ENCODE measurements at regions not wholly inside any gene's neighbourhood (a gene's known extent, or its start where the extent isn't known, plus 50 kb on each side); places are given as distances from the start of the nearest gene placed in this dataset.
A peak's percentile ranks its signal among the peaks of the same experiment; 100 is the strongest.
"Not testable (repeated sequence)": the region's sequence is repeated elsewhere in the genome, so short reads cannot be mapped to it uniquely, and the experiment has no call there.

- DNase-seq (ENCODE audit: low read depth); in situ Hi-C loops (cut with HindIII; ENCODE audit: low pct_unique_long_range_greater_than_20kb, low sequenced_read_pairs): not testable (repeated sequence)
These were observed 65.1 kb upstream of the PAX8 start for GRCh38 chr2:113343800-113344199.

- in situ Hi-C loops (cut with HindIII; ENCODE audit: low pct_unique_long_range_greater_than_20kb, low sequenced_read_pairs) = no loop called here
These were observed 63.9 kb upstream of the PAX8 start for GRCh38 chr2:113342650-113343049.

GRCh38 chr2:113341870-113342253 lies 63.1 kb upstream of the PAX8 start:
- DNase-seq (ENCODE audit: low read depth); in situ Hi-C loops (cut with HindIII; ENCODE audit: low pct_unique_long_range_greater_than_20kb, low sequenced_read_pairs): not testable (repeated sequence)

More at GRCh38 chr2:113342650-113343049, 63.9 kb upstream of the PAX8 start:
- no peak for DNase-seq (ENCODE audit: low read depth)

- in situ Hi-C loops (cut with HindIII; ENCODE audit: low pct_unique_long_range_greater_than_20kb, low sequenced_read_pairs) = no loop called here
- no peak for DNase-seq (ENCODE audit: low read depth)
These were observed 62.6 kb upstream of the PAX8 start for GRCh38 chr2:113341191-113341869.

- in situ Hi-C loops (cut with HindIII; ENCODE audit: low pct_unique_long_range_greater_than_20kb, low sequenced_read_pairs) = no loop called here
- no peak for DNase-seq (ENCODE audit: low read depth)
These were observed 59.1 kb upstream of the PAX8 start for GRCh38 chr2:113337809-113338208.

GRCh38 chr2:113336040-113336439 lies 57.3 kb upstream of the PAX8 start:
- in situ Hi-C loops (cut with HindIII; ENCODE audit: low pct_unique_long_range_greater_than_20kb, low sequenced_read_pairs); DNase-seq (ENCODE audit: low read depth): not testable (repeated sequence)

GRCh38 chr2:113334147-113334546 lies 55.4 kb upstream of the PAX8 start:
- in situ Hi-C loops (cut with HindIII; ENCODE audit: low pct_unique_long_range_greater_than_20kb, low sequenced_read_pairs) = no loop called here
- no peak for DNase-seq (ENCODE audit: low read depth)

- in situ Hi-C loops (cut with HindIII; ENCODE audit: low pct_unique_long_range_greater_than_20kb, low sequenced_read_pairs); DNase-seq (ENCODE audit: low read depth): not testable (repeated sequence)
These were observed 55.0 kb upstream of the PAX8 start for GRCh38 chr2:113333735-113334134.

- peak; percentile 57 for DNase-seq (ENCODE audit: low read depth)
- in situ Hi-C loops (cut with HindIII; ENCODE audit: low pct_unique_long_range_greater_than_20kb, low sequenced_read_pairs) = not testable (repeated sequence)
These were observed 51.5 kb upstream of the PAX8 start for GRCh38 chr2:113330060-113330767.

GRCh38 chr2:113328973-113329372 lies 50.3 kb upstream of the PAX8 start:
- DNase-seq (ENCODE audit: low read depth) = peak; percentile 14
- in situ Hi-C loops (cut with HindIII; ENCODE audit: low pct_unique_long_range_greater_than_20kb, low sequenced_read_pairs) = not testable (repeated sequence)

GRCh38 chr2:113328572-113328971 lies 49.9 kb upstream of the PAX8 start:
- DNase-seq (ENCODE audit: low read depth); in situ Hi-C loops (cut with HindIII; ENCODE audit: low pct_unique_long_range_greater_than_20kb, low sequenced_read_pairs): not testable (repeated sequence)

Measured in Caki2 (cell line).